Erythroblast (primary cell): ENCODE measurements at regions not wholly inside any gene's neighbourhood (a gene's known extent, or its start where the extent isn't known, plus 50 kb on each side); places are given as distances from the start of the nearest gene placed in this dataset.

Experiments used
- GATA1 ChIP-seq: IDR thresholded peaks from 2 replicates; pipeline ENCODE4 v1.6.1; 2011; ENCODE audit warnings: low read depth, mild to moderate bottlenecking, control low read depth, low read length, moderate library complexity
- POLR2A ChIP-seq: IDR thresholded peaks from 2 replicates; pipeline ENCODE4 v1.6.1; 2011; ENCODE audit warnings: mild to moderate bottlenecking, low read length

GRCh38 chr3:162546910-162547309 is 1050.3 kb downstream of the OTOL1 start:
- TF ChIP-seq POLR2A: no peak
- TF ChIP-seq GATA1: no peak
